Fibroblast of peridontal ligament (primary cell): ENCODE measurements at regions not wholly inside any gene's neighbourhood (a gene's known extent, or its start where the extent isn't known, plus 50 kb on each side); places are given as distances from the start of the nearest gene placed in this dataset.
"Not testable (repeated sequence)": the region's sequence is repeated elsewhere in the genome, so short reads cannot be mapped to it uniquely, and the experiment has no call there.

Experiments used
- DNase-seq: peaks from one replicate; pipeline ENCODE4 v3.0.0-alpha.2; 2010; ENCODE audit errors: extremely low read depth

DNA sequence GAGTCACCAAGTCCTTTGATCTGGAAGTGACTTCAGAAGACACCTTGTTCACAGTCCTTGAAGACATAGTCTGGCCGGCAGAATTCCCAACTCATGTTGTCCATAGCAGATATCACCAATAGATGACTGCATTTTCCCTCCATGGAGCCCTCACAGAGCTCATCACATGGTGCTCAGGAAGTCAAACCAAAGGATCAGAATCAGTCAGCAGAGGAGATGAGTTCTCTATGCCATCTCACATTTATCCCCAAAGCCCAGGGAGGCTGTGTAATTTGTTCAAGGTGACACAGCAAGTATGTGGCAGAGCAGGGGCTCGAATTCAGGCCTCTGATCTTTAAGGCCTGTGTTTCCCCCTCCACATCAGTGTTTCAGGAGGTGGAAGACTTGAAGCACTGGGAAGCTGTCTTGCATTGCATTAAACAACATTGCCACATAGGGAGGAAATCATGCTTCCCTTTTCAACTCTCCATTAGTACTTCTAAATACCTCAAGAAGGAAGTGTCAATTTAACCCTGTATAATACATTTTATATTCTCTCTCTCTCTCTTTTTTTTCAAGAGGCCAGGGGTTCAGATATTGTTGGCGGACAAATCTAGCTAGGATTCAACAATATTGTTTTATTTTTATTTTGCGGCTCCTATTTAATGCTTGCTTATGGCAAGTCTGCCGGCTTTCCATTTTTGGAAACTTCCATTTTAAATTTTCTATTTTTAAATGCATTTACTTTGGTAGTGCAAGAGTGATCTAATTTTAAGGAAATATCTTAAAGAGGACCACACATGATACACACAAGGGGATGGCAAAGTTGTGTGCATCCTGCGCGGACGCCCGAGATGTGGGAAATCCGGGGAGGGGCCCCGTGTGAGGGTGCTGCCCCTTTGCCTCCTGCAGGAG is 61.9 kb downstream of the NPIPB5 start:
- not testable (repeated sequence) for DNase-seq

DNA sequence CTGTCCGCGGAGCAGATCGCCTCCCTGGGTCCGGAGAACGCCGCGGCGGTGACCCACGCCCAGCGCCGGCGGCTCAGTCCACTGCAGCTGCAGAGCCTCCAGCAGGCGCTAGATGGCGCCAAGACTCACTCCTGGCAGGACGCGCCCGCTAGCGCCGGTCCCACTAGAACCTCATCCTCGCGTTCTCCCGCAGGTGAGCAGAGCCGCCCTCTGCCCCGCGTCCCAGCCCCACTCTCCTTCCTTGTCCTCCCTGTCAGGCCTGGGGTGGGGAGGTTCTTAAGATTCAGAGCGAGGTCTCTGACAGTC is 62.5 kb downstream of the NPIPB5 start:
- DNase-seq = not testable (repeated sequence)

DNA sequence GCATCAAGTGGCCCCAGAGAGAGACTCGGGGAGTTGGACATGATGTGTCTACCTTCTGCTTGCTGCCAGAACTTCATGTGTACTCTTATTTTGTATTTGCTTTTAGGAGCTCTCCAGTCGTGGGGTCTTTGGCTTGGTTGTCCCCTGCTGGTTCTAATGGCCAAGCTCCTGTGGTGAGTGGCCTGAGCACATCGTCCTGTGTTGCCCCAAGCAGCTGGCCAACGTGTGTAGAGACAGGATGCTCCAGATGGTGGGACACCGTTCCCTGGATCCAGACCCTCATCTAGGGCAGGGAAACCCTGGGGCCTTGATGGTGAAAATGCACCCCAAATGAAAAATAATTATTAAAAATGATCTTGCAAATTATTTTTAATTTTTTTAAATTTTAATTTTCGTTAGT is 65.8 kb downstream of the NPIPB5 start:
- not testable (repeated sequence) for DNase-seq

DNA sequence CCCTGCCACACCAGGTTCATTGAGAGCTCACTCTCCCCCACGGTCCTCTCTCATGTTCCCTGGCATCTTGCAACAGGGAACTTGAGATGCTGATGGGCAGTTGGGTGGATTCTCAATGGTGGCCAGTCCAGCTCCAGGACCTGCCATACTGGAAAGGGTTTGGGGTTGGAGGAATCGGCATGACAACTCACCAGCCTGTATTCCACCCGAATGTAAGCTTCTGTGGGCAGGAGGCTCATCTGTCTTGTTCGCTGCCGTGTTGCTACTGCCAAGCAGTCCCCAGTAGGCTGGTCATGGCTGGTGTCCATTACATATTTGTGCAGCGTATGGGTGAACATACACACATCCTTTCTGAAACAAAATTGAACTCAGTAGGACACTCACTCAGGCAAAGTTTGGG is 72.5 kb downstream of the NPIPB5 start:
- DNase-seq = not testable (repeated sequence)

DNA sequence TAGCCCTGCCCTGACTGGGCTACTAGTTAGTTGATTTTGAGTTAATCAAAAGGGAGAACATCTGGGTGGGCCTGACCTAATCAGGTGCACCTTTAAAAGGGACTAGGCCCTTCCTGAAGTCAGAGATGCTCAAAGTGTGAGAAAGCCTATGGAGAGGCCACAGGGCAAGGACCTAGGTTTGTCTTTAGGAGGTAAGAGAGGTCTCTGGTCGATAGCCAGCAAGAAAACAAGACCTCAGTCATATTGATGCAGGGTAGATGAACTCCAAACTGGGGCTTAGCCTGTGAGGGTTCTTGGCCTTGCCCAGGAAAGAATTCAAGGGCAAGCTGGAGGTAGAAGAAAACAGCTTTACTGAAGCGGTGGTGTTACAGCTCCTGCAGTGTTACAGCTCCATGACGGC is 73.8 kb downstream of the NPIPB5 start:
- not testable (repeated sequence) for DNase-seq

DNA sequence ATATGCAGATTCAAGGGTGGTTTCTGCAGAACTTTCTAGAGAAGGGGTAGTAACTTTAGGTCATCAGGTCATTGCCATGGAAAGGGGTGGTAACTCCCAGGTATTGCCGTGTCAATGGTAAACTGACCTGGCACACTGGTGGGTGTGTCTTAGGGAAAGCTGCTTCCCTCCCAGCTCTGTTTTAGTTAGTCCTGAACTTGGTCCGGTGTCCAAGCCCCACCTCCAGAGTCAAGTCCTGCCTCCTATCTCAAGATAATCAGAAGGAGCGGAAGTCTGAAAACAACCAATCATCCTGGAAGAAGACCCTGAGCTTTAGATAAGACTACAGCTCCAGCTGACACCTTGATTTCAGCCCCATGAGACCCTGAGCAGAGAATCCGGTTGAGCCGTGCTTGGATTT is 74.2 kb downstream of the NPIPB5 start:
- not testable (repeated sequence) for DNase-seq

DNA sequence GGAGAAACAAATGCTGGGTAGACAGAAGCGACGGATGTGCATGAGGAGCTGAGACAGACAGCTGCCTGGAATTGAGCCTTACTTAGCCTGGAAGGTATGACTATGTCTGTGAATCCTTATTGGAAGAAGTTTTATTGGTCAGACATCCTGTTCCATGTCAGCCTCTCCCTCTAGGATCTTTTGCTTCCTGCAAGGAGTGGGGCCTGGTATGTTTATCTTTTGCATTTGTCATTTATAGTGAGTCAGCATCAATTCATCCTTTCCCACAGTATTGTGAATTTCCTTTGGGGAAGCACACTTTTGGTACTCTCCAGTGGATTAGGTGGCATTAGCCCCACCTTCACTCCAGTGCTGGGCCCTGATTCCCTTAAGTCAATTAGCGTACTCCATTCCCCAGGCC is 74.7 kb downstream of the NPIPB5 start:
- DNase-seq = peak; percentile 33

DNA sequence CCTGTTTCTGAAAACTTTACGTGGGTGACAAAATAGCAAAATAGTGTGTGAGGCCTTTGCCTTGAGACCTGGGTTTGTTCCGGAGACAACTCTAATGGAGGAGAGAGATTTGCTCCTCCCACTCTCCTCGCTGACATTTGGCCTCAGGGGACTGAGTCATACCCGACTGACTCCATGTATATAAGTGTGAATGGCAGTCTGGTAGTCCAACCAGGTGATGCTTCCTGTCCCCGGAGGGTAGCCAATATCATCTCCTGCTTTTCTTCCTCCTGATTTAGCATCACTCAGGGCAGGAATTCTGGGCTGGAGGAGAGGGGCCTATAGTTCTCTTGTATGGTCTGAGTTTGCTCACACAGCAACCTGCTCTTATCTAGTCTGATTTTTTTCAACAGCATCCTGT is 76.0 kb downstream of the NPIPB5 start:
- DNase-seq = not testable (repeated sequence)

DNA sequence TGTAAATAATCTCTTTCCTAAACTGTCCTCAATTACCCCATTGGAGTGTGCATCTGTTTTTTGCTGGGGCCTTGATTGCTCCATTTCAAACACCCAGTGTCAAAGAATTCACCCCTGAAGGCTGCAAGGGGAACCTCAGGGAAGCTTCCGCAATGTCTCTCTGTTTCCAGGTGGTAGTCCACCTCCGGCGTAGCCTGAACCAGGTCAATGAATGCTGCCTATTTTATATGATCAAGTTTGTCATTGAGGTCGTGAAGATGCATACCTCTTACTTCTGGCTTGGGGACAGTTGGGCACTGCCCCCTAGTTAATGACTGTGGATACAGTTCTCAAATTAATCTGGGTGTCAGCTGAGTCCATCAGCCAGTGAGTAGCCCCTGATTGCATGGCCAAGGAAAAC is 79.1 kb downstream of the NPIPB5 start:
- DNase-seq = not testable (repeated sequence)

DNA sequence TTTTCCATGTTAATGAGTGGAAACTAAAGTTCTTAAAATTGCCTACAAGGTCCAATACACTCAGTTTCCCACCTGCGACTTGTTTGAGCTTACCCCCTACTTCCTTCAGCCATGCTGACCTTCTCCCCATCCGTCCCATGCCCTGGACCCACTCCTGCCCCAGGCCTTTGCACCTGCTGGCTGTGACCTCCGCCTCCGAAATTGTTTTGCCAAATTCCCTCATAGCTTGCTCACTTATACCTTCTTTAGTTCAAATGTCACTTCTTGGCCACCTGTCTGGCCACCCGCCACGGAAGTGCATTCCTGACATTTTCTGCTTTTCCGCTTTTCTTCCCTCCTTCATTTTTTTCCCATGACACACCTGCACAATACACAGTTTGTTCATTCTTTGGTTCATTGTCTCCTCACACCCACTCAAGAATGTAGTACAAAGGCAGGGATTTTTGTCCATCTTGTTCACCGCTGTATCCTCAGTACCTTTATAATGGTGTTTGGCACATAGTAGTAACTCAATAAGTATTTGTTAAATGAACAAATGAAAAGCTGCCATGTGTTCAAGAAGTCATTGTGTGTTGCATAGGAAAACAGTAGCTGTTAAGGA is 85.9 kb downstream of the NPIPB5 start:
- DNase-seq = not testable (repeated sequence)

DNA sequence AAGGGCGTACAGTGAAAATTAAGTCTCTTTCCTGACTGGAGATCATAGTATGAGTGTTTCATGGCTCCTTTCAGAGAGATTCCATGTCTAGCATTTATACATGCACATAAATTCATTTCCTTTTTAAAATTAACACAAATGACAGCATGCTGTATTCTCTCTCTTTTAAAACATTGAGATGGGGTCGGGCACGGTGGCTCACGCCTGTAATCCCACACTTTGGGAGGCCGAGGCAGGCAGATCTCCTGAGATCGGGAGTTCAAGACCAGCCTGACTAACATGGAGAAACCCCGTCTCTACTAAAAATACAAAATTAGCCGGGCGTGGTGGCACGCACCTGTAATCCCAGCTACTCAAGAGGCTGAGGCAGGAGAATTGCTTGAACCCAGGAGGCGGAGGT is 93.1 kb downstream of the NPIPB5 start:
- DNase-seq = not testable (repeated sequence)

DNA sequence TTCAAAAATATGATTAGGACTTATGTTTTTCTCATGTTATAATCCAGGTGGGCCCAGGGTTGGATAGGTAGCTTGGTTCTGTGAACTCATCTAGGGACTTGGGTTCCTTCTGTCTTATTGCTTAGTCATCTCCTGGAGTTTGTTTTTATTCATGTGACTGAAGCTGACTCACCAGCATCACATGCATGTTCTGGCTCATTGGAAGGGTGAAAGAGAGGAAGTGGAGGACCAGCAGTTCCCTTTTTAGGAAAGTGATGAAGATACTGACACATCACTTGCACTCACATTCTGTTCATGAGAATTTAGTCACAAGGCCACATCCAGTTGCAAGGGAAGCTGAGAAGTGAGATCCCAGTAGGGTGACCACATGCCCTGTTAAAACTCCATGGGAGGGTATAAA is 95.9 kb downstream of the NPIPB5 start:
- not testable (repeated sequence) for DNase-seq

DNA sequence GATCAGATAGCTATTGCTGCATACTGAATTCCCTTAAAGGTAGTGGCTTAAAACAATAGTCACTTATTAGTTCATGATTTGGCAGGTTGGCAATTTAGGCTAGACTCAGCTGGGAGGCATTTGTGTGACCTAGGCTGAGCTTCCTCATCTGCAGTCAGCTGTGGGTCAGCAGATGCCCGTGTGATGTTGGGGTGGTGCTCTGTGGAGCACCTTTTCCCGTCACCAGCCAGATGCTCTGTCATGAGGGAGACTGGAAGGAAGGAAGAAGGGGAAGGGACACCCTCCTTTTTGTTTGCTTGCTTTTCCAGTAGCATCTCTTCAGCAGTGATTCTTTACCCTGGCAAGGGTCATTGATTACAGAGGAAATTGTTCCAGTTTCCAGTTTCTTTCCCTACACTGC is 99.1 kb downstream of the NPIPB5 start:
- not testable (repeated sequence) for DNase-seq

DNA sequence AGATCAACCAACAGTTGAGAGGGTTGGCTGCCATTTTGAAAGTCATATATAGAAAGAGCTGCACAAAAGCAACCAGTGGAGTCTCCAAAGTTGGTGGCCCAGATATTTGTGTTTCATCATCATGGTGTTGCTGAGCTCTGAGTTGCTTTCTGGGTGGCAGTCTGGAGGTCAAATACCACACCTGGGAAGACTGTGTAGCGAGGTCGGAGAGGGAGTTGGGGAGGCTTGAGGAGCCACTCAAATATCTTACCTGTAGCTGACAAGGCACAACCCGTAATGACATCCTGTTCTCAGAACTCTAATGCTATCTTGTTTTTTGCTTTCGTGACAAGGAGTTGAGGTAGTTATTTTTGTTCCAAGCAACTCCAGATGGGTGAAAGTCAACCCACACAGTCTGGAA is 100.4 kb downstream of the NPIPB5 start:
- not testable (repeated sequence) for DNase-seq

DNA sequence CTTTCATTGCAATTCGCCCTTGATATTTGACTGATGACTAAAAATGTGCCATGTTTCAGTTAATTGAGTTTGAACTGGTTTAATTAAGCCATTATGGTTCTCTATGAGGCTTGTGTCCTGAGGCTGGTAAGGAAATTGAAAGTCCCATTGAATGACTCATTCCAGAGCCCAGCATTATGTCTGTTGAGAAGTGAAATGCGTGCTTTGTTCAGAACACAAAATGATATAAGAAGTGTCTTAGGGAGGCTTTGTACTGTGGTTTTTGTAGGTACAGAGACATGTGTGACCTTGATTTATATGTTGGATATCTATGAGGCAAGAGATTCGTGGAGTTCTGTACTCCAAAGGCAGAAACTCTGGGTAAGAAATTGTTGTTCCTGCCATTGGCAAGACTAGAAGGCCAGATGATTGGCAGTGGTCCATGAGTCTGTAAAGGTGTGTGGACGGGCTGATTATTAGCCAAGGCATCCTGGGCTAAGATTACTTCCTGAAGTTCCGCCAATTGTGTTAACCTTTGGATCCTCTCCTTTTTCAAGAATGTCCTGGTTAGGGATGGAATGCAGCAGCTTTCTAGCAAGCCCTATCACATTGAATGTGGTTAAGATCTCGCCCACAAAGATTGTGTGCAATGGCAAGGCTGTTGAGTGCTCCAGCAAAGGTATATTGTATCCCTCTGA is 103.7 kb downstream of the NPIPB5 start:
- no peak for DNase-seq

DNA sequence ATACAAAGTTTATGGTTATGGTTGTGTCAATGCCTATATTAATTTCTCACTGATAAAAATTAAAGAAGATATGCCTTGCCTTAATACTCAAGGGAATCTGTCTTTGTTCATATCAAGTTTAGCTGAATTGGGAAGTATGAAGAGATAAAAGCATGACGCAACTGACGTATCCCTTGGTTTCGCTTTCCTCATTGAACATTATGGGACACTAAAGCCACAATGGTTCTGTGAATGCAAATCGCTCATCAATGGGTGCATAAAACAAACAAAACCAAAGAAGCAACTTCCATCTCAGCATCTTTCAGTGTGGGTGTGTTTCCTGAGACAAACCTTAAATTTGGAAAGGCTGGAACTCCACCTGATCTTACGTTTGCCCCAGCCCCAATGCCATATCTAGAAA is 108.2 kb downstream of the NPIPB5 start:
- DNase-seq = no peak

DNA sequence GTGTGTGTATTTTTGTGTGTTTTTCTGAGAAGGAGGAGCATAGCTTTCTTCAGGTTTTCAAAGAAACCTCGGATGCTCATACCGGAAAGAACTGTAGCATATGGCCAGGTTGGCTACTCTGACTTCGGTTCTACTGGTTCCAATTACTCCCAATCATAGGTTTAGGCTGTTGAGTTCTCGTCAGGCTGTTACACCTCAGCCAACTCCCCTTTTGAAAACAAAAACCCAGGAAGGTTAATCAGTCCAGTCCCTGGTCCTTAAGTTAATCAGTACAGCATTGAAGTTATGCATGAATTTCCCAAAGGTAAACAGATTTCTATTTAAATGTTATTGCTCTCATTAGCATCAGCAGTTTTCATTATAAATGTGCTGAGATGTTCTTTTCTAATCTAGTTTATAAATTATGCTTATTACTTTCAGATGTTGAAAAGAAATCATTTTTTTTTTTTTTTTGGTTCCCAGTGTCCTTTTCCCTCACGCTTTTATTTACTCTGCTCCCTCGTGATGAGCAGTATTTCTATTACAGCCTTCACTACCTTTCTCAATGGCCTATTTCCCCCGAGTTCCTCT is 111.0 kb downstream of the NPIPB5 start:
- no peak for DNase-seq

DNA sequence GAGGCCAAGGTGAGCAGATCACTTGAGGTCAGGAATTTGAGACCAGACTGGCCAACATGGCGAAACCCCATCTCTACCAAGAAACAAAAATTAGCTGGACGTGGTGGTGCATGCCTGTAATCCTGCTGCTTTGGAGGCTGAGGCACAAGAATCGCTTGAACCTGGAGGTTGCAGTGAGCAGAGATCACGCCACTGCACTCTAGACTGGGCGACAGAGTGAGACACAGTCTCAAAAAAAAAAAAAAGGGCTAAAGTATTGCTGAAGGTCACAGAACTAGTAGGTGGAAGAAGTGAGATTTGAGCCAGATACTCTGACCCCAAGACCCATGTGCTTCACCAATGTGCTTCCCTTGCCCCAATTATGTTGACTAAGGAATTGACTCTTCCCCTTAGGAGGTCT is 112.0 kb downstream of the NPIPB5 start:
- DNase-seq = no peak

DNA sequence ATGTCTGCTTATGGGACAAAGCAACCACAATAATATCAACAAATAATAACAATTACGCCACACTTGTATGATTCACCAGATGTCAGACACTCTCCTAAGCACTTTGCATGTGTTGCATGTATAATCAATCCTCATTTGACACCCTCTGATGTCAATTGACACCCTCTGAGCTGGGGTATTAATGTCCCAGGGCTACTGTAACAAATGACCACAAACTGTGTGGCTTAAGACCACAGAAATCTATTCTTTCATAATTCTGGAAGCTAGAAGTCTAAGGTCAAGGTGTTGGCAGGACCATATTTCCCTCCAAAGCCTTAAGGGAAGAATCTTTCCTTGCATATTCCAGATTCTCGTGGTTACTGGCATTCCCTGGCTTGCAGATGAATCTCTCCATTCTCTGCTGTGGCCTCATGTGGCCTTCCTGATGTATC is 112.7 kb downstream of the NPIPB5 start:
- DNase-seq = peak; percentile 19

DNA sequence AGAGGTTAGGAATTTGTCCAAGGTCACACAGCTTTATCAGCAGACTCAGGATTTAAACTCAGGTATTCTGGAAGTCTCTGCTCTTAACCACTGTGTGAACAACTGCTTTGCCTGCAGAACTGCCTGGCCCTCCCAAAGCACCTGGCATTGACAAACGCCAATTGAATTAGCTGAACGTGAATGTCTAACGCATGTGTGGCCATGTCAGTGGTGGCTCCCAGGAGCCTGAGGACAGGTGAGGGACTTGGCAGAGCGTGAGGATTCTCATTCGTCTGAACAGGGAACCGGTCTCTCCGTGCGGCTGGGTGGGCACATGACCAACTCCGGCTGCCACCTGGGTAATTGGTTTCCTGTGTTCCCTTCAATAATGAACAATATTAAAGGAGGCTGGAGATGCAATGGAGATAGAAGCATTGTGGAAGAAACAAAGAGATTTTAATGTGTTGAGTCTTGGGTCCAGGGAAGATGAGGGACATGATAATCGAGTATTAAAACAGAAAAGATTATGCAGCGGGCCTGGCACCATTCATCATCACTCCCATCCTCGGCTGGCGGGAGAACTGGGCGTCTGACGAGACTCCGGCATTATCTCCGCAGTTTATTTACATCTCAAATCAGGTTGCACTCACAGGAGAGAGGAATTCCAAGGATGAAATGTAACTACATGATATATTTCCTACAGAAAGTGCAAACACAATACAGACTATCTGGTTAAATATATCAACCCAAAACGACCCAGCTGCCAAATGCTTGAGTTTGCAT is 113.5 kb downstream of the NPIPB5 start:
- DNase-seq = no peak

DNA sequence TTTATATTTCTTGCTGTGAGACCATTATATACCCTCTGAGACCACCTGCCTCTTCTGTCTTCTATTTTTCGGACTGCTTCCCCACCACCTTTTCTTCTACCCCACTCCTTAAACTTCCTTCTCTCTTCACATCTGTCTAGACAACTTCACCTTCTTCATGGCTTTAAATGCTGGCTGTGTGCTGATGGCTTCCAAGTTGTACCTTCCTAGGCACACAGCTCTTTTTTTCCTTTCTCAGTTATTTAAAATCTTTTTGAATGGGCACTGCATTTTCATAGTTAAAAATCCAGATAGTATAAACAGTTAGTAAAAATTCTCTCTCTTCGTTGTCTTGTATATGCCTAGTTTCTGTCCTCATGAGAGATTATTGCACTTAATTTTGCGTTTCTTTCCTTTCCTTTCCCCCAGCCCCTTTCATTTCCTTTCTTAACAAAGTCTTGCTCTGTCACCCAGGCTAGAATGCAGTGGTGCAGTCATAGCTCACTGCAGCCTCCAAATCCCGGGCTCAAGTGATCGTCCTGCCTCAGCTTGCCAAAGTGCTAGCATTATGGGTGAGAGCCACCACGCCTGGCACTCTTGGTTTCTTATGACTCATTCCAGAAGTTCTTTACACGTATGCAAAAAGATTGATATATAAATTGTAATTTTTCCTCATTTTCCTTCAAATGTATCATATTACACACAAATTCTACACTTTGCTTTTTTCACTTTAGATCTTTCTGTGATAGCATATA is 114.3 kb downstream of the NPIPB5 start:
- DNase-seq = no peak
